Right lobe of liver (tissue), 6 donors: ENCODE measurements at regions not wholly inside any gene's neighbourhood (a gene's known extent, or its start where the extent isn't known, plus 50 kb on each side); places are given as distances from the start of the nearest gene placed in this dataset.

ENCODE experiments used
- ATAC-seq, 4 donors: fragments of 200-7000 bp; cut with Tn5 transposase; one replicate each; pipeline ENCODE4 v1.9.1; 2020; ENCODE audit warnings: mild to moderate bottlenecking in 4 of 4, moderate library complexity in 4 of 4
- DNase-seq, 3 donors: peaks; one replicate each; pipeline ENCODE4 v3.0.0-alpha.2; 2020
- H3K27ac ChIP-seq, 3 donors: fragments of 200-600 bp; one replicate each; pipeline ENCODE4 v1.8.0; 2022
- H3K27me3 ChIP-seq, 2 donors: fragments of 200-600 bp; one replicate each; pipeline ENCODE4 v1.8.0; 2022
- H3K36me3 ChIP-seq, 4 donors: fragments of 200-600 bp; sonication (generic) in 1 of 4; one replicate each; pipeline versions ENCODE4 v1.5.1 to v1.8.0; 2017 to 2022; ENCODE audit warnings: control low read depth in 1 of 4
- H3K4me1 ChIP-seq, 4 donors: fragments of 200-600 bp; sonication (generic) in 1 of 4; one replicate each; pipeline versions ENCODE4 v1.5.1 to v1.8.0; 2017 to 2022; ENCODE audit warnings: control low read depth in 1 of 4
- H3K4me3 ChIP-seq, 3 donors: fragments of 200-600 bp; one replicate each; pipeline ENCODE4 v1.8.0; 2022
- H3K9me3 ChIP-seq, 4 donors: fragments of 200-600 bp; sonication (generic) in 1 of 4; one replicate each; pipeline versions ENCODE4 v1.5.1 to v1.8.0; 2017 to 2022; ENCODE audit warnings: control low read depth in 1 of 4
- POLR2A ChIP-seq: fragments of 450-650 bp; IDR thresholded peaks from one replicate; pipeline ENCODE4 v1.6.1; 2017; ENCODE audit warnings: antibody characterized with exemption, mild to moderate bottlenecking
- WGBS: methylation state at CpG from one replicate; pipeline ENCODE4 v1.1.6; 2018; ENCODE audit warnings: low coverage, low lambda C conversion rate; ENCODE audit not compliant: insufficient coverage; ENCODE audit errors: missing lambda C conversion rate; 5-methylcytosine and 5-hydroxymethylcytosine counted together
- intact Hi-C, 2 donors: fragments of 100-400 bp; cut with DNase I; formaldehyde crosslinking; loops; one replicate each; pipeline versions ENCODE4 v1.11.2 to v1.14.1; 2022
- TF ChIP-seq, protein P1 (sequence below), 4 donors: fragments of 200-600 bp in 3 of 4; fragments of 450-650 bp in 1 of 4; IDR thresholded peaks; one replicate each; pipeline versions ENCODE4 v1.5.1 to v1.8.0; 2016 to 2022; ENCODE audit warnings: antibody characterized with exemption in 4 of 4, mild to moderate bottlenecking in 2 of 4
- donor health status: DM: no; HTN: yes; CAD: no.
- donor health status: DM: no; HTN: no; CAD: no.
- donor health status: DM: no; HTN: no; CAD: no.
- donor health status: DM: no; HTN: yes; CAD: no.
- donor health status: DM: no; HTN: yes; CAD: no.

DNA sequence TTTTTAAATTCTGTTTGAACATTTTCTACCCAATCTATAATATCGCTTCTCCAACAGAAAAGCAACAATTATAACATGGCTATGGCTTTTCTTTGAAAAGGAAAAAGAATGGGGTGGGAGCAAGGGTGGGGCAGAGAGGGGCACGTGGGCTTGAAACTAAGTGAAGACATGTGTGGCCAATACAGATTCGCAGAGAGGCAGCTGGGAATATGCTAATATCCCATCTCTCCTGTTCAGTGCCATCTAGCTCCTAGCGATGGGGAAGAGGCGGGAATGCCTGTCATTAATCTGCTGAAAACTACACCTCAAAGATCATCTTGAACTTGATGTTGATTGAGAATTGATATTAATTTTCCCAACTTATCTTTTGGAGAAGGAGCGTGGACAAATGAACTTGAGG, 65.5 kb upstream of the ITGA6 start:
- Histone ChIP-seq H3K36me3 (no peaks in the 10 kb centered on the region), H3K4me3 (no peak overlapping the region), H3K9me3 (no peaks in the 10 kb centered on the region), H3K27me3 (no peaks in the 10 kb centered on the region), H3K27ac (no peak overlapping the region), H3K4me1 (no peaks in the 10 kb centered on the region)
- ATAC-seq (no peak), DNase-seq (no peak)
- WGBS = 75% methylated on average over 5 of the region's 6 CpGs
- intact Hi-C loops = no loop called here
- TF ChIP-seq, protein P1, sequence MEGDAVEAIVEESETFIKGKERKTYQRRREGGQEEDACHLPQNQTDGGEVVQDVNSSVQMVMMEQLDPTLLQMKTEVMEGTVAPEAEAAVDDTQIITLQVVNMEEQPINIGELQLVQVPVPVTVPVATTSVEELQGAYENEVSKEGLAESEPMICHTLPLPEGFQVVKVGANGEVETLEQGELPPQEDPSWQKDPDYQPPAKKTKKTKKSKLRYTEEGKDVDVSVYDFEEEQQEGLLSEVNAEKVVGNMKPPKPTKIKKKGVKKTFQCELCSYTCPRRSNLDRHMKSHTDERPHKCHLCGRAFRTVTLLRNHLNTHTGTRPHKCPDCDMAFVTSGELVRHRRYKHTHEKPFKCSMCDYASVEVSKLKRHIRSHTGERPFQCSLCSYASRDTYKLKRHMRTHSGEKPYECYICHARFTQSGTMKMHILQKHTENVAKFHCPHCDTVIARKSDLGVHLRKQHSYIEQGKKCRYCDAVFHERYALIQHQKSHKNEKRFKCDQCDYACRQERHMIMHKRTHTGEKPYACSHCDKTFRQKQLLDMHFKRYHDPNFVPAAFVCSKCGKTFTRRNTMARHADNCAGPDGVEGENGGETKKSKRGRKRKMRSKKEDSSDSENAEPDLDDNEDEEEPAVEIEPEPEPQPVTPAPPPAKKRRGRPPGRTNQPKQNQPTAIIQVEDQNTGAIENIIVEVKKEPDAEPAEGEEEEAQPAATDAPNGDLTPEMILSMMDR (IDR thresholded peaks at IDR 0.05) = no peak
- no peak for TF ChIP-seq POLR2A

GRCh38 chr2:172364261-172364660, 63.1 kb upstream of the ITGA6 start:
- intact Hi-C loops = no loop called here
- H3K36me3 ChIP-seq = no peaks in the 10 kb centered on the region
- H3K4me1 ChIP-seq = no peaks in the 10 kb centered on the region
- H3K9me3 ChIP-seq = no peaks in the 10 kb centered on the region
- DNase-seq (no peak), ATAC-seq (no peak)
- TF ChIP-seq POLR2A = no peak
- TF ChIP-seq, protein P1 (IDR thresholded peaks at IDR 0.05) = no peak
- no peak overlapping the region for H3K4me3 ChIP-seq
- H3K27me3 ChIP-seq = no peaks in the 10 kb centered on the region
- WGBS = 100% methylated on average over 1 of the region's 1 CpG
- no peak overlapping the region for H3K27ac ChIP-seq

- no peaks in the 10 kb centered on the region for H3K27me3 ChIP-seq
- ATAC-seq (no peak), DNase-seq (no peak)
- H3K4me1 ChIP-seq = no peaks in the 10 kb centered on the region
- H3K36me3 ChIP-seq = no peaks in the 10 kb centered on the region
- no peak for TF ChIP-seq POLR2A
- TF ChIP-seq, protein P1 (IDR thresholded peaks at IDR 0.05) = no peak
- intact Hi-C loops = no loop called here
- no peaks in the 10 kb centered on the region for H3K9me3 ChIP-seq
- no peak overlapping the region for H3K27ac ChIP-seq
- 79% methylated on average over 9 of the region's 11 CpGs for WGBS
- no peak overlapping the region for H3K4me3 ChIP-seq
Observed at GRCh38 chr2:172366596-172367150, 60.7 kb upstream of the ITGA6 start.

GRCh38 chr2:172370821-172371455, 56.4 kb upstream of the ITGA6 start:
- ATAC-seq (no peak), DNase-seq (no peak)
- intact Hi-C loops = no loop called here
- no peak overlapping the region for H3K27ac ChIP-seq
- no peaks in the 10 kb centered on the region for H3K36me3 ChIP-seq
- H3K27me3 ChIP-seq = no peaks in the 10 kb centered on the region
- 69% methylated on average over 1 of the region's 1 CpG for WGBS
- peaks cover 0 to 19% (median 7%) of the 10 kb centered on the region in 4 donors for H3K4me1 ChIP-seq
- no peak for TF ChIP-seq POLR2A
- TF ChIP-seq, protein P1 (IDR thresholded peaks at IDR 0.05) = no peak
- no peaks in the 10 kb centered on the region for H3K9me3 ChIP-seq
- H3K4me3 ChIP-seq = no peak overlapping the region
